Testis (tissue), 2 donors: ENCODE measurements at regions not wholly inside any gene's neighbourhood (a gene's known extent, or its start where the extent isn't known, plus 50 kb on each side); places are given as distances from the start of the nearest gene placed in this dataset.

Source experiments
- DNase-seq: peaks from one replicate; pipeline ENCODE4 v3.0.0-alpha.2; 2019
- H3K27ac ChIP-seq, 2 donors: fragments of 200-600 bp; sonication (generic); one replicate each; pipeline ENCODE4 v1.5.1; 2019
- H3K27me3 ChIP-seq: fragments of 200-600 bp; sonication (generic); one replicate; pipeline ENCODE4 v1.5.1; 2019
- H3K36me3 ChIP-seq: fragments of 200-600 bp; sonication (generic); one replicate; pipeline ENCODE4 v1.5.1; 2017; ENCODE audit warnings: low read depth; ENCODE audit errors: missing control alignments
- H3K4me1 ChIP-seq: fragments of 200-600 bp; sonication (generic); one replicate; pipeline ENCODE4 v1.5.1; 2019
- H3K4me3 ChIP-seq, 2 donors: fragments of 200-600 bp; sonication (generic); one replicate each; pipeline ENCODE4 v1.5.1; 2017 to 2019
- H3K9me3 ChIP-seq: fragments of 200-600 bp; sonication (generic); one replicate; pipeline ENCODE4 v1.5.1; 2017
- POLR2A ChIP-seq: fragments of 450-650 bp; IDR thresholded peaks from one replicate; pipeline ENCODE4 v1.6.1; 2017; ENCODE audit warnings: antibody characterized with exemption, mild to moderate bottlenecking, moderate library complexity
- WGBS, 2 donors: methylation state at CpG; one replicate each; pipeline ENCODE4 v1.1.5; 2018; 5-methylcytosine and 5-hydroxymethylcytosine counted together
- intact Hi-C: fragments of 100-400 bp; cut with DNase I; formaldehyde crosslinking; loops from one replicate; pipeline ENCODE4 v1.15.1; 2023; ENCODE audit warnings: low total_unique reads
- TF ChIP-seq, protein P1 (sequence below), 3 experiments: fragments of 450-650 bp in 2 of 3; fragments of 200-600 bp in 1 of 3; sonication (generic) in 1 of 3; IDR thresholded peaks; one replicate each; pipeline ENCODE4 v1.5.1; 2016 to 2019; ENCODE audit warnings: antibody characterized with exemption in 3 of 3, mild to moderate bottlenecking in 2 of 3, moderate library complexity in 1 of 3

DNA sequence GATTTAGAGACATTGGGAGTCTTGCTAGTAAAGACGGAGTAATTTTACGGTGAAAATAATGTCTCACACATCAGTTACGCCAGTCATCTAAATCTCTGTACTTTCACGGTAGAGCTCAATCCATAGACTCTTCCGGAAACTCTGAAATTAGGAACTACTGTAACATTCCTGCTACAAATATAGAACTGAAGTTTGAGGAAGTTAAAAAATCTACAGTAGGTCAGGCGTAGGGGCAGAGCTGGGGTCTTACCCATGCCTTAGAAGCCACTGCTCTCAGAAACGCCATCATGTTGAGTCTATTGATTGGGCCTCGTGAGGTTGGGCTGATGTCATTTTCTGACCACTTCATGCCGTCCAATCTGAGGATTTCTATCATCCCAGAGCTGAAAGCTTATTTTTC lies 1029.8 kb upstream of the TMEM132C start:
- H3K9me3 ChIP-seq: no peaks in the 10 kb centered on the region
- TF ChIP-seq, protein P1, sequence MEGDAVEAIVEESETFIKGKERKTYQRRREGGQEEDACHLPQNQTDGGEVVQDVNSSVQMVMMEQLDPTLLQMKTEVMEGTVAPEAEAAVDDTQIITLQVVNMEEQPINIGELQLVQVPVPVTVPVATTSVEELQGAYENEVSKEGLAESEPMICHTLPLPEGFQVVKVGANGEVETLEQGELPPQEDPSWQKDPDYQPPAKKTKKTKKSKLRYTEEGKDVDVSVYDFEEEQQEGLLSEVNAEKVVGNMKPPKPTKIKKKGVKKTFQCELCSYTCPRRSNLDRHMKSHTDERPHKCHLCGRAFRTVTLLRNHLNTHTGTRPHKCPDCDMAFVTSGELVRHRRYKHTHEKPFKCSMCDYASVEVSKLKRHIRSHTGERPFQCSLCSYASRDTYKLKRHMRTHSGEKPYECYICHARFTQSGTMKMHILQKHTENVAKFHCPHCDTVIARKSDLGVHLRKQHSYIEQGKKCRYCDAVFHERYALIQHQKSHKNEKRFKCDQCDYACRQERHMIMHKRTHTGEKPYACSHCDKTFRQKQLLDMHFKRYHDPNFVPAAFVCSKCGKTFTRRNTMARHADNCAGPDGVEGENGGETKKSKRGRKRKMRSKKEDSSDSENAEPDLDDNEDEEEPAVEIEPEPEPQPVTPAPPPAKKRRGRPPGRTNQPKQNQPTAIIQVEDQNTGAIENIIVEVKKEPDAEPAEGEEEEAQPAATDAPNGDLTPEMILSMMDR (IDR thresholded peaks at IDR 0.05): no peak
- no peak for TF ChIP-seq POLR2A
- H3K4me3 ChIP-seq: no peak overlapping the region
- no peaks in the 10 kb centered on the region for H3K36me3 ChIP-seq
- intact Hi-C loops: no loop called here
- no peaks in the 10 kb centered on the region for H3K27me3 ChIP-seq
- no peak overlapping the region for H3K27ac ChIP-seq
- no peak for DNase-seq
- no peaks in the 10 kb centered on the region for H3K4me1 ChIP-seq
- 77 to 80% methylated on average over 9 of the region's 9 CpGs for WGBS, 2 donors

DNA sequence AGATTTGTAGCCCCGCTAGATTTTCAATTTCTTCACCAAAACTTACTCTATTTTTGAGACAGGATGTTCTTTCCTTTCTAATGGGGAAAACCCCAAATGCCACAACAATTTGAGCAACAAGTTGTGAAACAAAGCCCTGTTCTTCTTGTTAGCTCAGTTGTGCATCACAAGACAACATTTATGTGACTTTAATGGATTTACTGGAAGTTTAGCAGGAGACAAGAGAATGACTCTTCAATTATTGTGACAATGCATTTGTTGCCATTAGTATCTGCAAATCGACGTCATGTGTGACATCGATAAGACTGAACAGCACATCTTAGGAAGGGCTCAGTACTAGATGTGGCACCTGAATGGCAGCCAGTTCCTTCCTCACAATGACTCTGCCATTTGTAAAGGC lies 1028.9 kb upstream of the TMEM132C start:
- H3K4me3 ChIP-seq: no peak overlapping the region
- no peaks in the 10 kb centered on the region for H3K27me3 ChIP-seq
- no peak overlapping the region for H3K27ac ChIP-seq
- no peak for TF ChIP-seq POLR2A
- TF ChIP-seq, protein P1 (IDR thresholded peaks at IDR 0.05): no peak
- no peaks in the 10 kb centered on the region for H3K9me3 ChIP-seq
- intact Hi-C loops: no loop called here
- 85 to 92% methylated on average over 4 of the region's 4 CpGs for WGBS, 2 donors
- H3K4me1 ChIP-seq: no peaks in the 10 kb centered on the region
- H3K36me3 ChIP-seq: no peaks in the 10 kb centered on the region
- DNase-seq: no peak

DNA sequence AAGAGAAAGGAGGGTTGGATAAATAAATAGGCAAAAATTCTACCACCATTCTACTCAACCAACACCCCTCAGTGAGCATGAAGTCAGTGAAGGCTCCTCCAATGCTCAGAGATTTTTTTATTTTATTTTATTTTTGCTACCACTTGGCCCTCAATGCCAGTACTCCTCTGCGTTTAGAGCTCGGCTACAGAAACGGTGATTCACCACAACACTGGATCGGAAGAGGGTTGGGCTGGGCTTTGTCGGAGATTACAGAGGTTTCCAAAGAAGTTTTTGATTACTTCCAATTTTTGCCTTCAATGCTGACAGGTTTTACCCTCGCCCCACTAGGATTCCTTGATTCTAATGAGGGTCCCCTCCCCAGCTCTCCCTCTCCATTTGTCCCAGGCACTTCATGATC lies 1027.2 kb upstream of the TMEM132C start:
- intact Hi-C loops: no loop called here
- no peak overlapping the region for H3K27ac ChIP-seq
- H3K4me3 ChIP-seq: no peak overlapping the region
- H3K36me3 ChIP-seq: no peaks in the 10 kb centered on the region
- no peaks in the 10 kb centered on the region for H3K9me3 ChIP-seq
- no peaks in the 10 kb centered on the region for H3K4me1 ChIP-seq
- H3K27me3 ChIP-seq: no peaks in the 10 kb centered on the region
- TF ChIP-seq, protein P1 (IDR thresholded peaks at IDR 0.05): no peak
- no peak for TF ChIP-seq POLR2A
- no peak for DNase-seq
- 72 to 81% methylated on average over 6 of the region's 6 CpGs for WGBS, 2 donors

DNA sequence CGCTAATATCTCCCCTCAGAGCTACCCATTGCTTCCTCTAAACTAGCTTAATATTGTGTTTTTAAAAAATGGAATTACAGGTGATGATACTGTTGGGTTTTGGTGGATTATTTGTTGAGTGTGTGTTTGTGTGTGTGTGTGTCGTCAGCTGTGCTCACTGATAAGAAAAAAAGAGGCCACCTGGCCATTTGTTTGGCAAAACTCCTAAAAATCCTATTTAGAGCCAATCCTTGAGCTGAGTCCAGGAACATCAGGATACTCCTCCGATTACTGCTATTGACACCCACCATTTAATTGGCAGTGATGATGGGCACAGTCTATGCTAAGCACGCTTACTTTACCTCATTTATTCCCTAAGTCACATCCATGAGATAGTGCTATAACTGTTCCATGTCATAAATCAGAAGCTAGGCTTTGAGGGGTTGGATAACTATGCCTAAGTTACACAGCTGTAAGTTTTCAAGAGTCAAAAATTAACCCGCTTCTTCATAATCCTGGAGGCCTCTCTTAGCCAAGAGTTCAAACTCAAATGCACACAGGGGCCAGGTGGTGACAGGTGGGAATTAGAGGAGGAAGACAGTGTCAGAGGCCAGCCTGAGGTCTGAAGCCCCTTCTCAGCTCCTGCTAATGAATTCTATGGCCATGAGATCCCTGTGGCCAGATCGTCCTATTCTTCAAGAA lies 1026.6 kb upstream of the TMEM132C start:
- no peak overlapping the region for H3K27ac ChIP-seq
- no peaks in the 10 kb centered on the region for H3K9me3 ChIP-seq
- no peaks in the 10 kb centered on the region for H3K36me3 ChIP-seq
- H3K27me3 ChIP-seq: no peaks in the 10 kb centered on the region
- intact Hi-C loops: no loop called here
- WGBS, 2 donors: 66 to 71% methylated on average over 6 of the region's 6 CpGs
- TF ChIP-seq, protein P1 (IDR thresholded peaks at IDR 0.05): no peak
- TF ChIP-seq POLR2A: no peak
- no peak overlapping the region for H3K4me3 ChIP-seq
- DNase-seq: no peak
- no peaks in the 10 kb centered on the region for H3K4me1 ChIP-seq
